Germinal center (tissue), 1 donor: ENCODE measurements at regions not wholly inside any gene's neighbourhood (a gene's known extent, or its start where the extent isn't known, plus 50 kb on each side); places are given as distances from the start of the nearest gene placed in this dataset.
A peak's percentile ranks its signal among the peaks of the same experiment; 100 is the strongest.
"Not testable (repeated sequence)": the region's sequence is repeated elsewhere in the genome, so short reads cannot be mapped to it uniquely, and the experiment has no call there.

Source experiments
- DNase-seq: peaks from one replicate; pipeline ENCODE4 v3.0.0; 2012; ENCODE audit warnings: mixed read lengths, low spot score

- peak; percentile 41 for DNase-seq
These were observed 73.6 kb upstream of the TIAM2 start for GRCh38 chr6:154921482-154921881.

GRCh38 chr6:154923199-154923869 lies 71.8 kb upstream of the TIAM2 start:
- no peak for DNase-seq

- DNase-seq: no peak
These were observed 70.0 kb upstream of the TIAM2 start for GRCh38 chr6:154925130-154925529.

- DNase-seq: no peak
These were observed 68.7 kb upstream of the TIAM2 start for GRCh38 chr6:154926366-154926765.

- peak; percentile 74 for DNase-seq
These were observed 66.7 kb upstream of the TIAM2 start for GRCh38 chr6:154928325-154928922.

GRCh38 chr6:154930451-154930851 lies 64.7 kb upstream of the TIAM2 start:
- no peak for DNase-seq

GRCh38 chr6:154931711-154932424 lies 63.2 kb upstream of the TIAM2 start:
- peak; percentile 41 for DNase-seq

GRCh38 chr6:154932515-154933027 lies 62.5 kb upstream of the TIAM2 start:
- no peak for DNase-seq

GRCh38 chr6:154933181-154933827 lies 61.8 kb upstream of the TIAM2 start:
- no peak for DNase-seq

- DNase-seq: no peak
These were observed 57.6 kb upstream of the TIAM2 start for GRCh38 chr6:154937306-154938220.

GRCh38 chr6:154938221-154938580 lies 56.9 kb upstream of the TIAM2 start:
- DNase-seq: no peak

- DNase-seq: not testable (repeated sequence)
These were observed 56.3 kb upstream of the TIAM2 start for GRCh38 chr6:154938727-154939285.

GRCh38 chr6:154942770-154943169 lies 52.3 kb upstream of the TIAM2 start:
- DNase-seq: no peak

- no peak for DNase-seq
These were observed 49.7 kb upstream of the TIAM2 start for GRCh38 chr6:154945271-154945890.
